GM18907 (cell line): ENCODE measurements at regions not wholly inside any gene's neighbourhood (a gene's known extent, or its start where the extent isn't known, plus 50 kb on each side); places are given as distances from the start of the nearest gene placed in this dataset.
"Not testable (repeated sequence)": the region's sequence is repeated elsewhere in the genome, so short reads cannot be mapped to it uniquely, and the experiment has no call there.

Experiments
- ATAC-seq: cut with Tn5 transposase; IDR thresholded peaks from one replicate; pipeline ENCODE4 v1.9.1; 2021; ENCODE audit warnings: mild to moderate bottlenecking, moderate library complexity; ENCODE audit not compliant: unreplicated experiment

DNA sequence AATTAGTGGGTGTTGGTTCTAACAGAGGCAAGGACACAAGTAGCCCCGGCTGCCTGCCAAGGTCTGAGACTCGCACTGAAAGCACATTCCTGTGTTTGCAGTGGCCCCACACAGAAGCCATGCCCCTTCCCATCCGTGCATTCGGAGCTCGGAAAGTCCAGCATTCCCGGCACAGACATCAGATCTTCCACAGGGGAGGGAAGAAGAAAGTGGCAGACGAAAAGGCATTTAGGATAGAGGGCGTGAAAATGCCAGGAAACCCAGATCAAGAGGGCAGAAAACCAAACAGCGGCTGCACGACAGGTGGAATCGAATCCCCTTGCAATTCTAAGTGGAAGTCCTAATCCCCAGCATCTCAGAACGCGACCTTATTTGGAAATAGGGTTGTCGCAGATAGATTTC is 105.5 kb upstream of the ASB18 start:
- ATAC-seq: no peak

DNA sequence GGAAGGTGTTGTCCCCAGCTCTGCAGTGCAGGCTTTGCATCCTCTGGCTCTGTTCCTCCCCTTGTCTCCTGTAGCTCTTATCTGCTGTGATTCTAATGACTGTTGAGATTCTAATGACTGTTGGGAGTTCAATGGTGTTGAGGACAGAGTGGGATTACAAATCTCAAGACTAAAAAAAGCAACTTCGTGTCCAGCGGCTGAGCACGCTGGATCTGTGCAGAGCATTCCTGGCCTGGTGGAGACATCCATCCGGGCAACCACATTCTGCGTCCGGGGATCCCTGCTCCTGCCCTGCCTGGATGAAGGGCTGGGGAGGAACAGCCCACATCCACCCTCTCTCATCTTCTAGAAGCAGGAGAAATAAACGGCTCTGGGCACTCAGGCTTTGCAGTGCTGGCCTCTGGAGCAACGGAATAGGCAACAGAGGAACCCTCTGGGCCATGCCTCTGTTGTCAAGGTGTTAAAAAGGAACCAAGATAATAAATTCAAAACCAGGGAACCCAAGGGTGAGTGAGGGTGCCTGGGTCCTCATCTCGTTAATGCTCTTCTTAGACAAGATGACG is 106.7 kb upstream of the ASB18 start:
- ATAC-seq: no peak

DNA sequence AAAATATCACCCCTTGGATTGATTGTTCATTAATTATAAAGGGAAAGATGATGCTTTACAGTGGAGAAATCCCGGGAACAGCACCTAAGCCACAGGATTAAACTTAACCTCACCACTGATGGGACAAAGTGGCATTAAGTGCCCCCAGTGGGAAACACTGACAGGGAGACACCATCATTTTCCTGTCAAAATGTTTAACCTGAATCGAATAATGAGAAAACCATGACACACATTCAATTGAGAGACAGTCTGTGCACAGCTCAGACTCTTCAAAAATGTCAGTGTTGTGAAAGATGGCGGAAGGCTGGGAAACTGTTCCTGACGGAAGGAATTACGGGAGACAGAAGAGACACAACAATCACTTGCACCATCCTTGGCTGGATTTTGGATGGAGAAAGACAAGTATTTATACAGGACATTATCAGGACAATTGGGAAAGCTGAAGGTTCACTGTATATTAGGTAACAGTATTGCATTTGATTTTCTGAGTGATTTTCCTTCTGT is 111.8 kb upstream of the ASB18 start:
- no peak for ATAC-seq

DNA sequence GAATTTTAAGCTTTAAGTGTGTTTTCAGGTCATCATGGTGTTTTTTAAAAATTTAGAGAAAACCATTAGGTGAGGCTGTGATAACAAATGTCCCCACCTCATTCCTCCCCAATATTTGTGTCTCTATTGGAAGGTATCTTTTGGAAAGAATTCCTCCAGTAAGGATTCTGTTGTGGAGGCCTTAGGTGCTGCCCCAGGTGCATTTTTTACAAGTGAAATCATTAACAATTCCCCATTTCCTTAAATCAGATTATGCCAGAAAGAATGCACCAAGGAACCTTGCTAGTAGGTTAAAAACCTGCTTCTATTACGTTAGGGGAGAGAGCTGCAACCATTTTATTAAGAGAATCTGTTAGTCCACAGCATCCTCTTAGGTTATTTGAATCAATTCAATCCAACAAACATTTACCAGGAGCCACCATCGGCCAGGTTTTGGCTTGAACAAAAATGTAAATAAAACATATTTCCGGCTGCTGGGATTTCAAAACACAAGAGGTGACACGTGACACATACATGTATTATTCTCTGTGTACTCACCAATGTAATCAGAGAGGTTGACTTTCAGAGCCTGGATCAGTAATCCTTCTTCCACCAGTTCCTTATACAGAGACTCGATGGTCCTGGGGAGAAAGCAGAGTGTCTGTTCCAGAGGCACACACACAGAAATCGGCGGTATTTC is 112.5 kb upstream of the ASB18 start:
- ATAC-seq: no peak

DNA sequence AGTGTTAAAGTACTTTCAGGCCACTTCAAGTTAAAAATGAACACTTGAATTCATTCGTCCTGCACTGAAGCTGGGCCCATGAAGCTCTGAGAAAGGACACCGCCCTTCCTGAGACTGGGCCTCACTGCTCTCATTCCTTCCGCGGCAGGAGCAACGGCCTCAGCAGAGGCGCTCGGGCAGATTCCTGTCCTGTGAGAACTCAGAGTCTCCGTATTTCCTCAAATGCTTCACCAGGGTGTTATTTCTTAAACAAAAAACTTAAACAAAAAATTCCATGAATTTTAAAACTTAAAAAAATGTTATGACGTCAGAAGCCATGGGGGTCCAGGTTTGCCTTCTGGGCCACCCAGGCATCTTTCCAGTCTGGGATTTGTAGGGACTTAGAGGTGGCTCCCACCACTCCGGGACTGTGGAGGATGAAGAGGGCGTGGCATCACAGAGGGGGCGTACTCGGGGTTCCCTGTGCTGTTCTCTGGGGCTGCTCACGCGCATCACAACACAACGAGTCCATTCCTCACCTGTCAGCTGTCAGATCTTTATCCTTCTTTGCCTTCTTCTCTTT is 115.9 kb upstream of the ASB18 start:
- ATAC-seq: no peak

DNA sequence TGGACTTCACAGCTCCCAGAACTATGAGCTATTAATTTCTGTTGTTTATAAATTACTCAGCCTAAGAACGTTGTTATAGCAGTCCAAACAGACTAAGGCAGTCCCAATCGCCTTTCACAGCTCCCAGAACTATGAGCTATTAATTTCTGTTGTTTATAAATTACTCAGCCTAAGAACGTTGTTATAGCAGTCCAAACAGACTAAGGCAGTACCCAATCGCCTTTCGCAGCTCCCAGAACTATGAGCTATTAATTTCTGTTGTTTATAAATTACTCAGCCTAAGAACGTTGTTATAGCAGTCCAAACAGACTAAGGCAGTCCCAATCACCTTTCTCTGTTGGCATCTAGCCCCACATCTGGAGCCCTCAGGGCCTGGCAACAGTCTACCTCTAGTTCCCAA is 117.0 kb upstream of the ASB18 start:
- not testable (repeated sequence) for ATAC-seq

DNA sequence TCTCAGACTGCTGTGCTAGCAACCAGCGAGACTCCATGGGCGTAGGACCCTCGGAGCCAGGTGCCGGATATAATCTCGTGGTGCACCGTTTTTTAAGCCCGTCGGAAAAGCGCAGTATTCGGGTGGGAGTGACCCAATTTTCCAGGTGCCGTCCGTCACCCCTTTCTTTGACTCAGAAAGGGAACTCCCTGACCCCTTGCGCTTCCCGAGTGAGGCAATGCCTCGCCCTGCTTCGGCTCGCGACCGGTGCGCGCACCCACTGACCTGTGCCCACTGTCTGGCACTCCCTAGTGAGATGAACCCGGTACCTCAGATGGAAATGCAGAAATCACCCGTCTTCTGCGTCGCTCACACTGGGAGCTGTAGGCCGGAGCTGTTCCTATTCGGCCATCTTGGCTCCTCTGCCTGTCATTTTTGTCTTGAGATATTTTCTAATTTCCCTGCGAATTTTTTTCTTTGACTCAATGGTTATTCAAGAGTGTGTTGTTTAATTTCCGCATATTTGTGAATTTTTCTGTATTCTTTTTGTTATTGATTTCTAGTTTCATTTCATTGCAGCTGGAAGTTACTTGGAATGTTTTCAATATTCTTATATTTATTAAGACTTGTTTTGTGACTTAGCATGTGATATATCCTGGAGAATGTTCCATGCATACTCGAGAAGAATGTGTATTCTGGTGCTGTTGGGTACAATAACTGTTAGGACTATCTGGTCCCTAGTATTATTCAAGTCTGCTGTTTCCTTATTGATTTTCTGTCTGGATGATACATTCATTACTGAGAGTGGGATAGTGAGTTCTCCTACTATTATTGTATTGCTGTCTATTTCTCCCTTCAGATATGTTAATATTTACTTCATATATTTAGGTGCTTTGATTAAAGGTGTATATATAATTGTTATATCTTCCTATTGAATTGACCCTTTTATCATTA is 125.3 kb upstream of the ASB18 start:
- not testable (repeated sequence) for ATAC-seq

DNA sequence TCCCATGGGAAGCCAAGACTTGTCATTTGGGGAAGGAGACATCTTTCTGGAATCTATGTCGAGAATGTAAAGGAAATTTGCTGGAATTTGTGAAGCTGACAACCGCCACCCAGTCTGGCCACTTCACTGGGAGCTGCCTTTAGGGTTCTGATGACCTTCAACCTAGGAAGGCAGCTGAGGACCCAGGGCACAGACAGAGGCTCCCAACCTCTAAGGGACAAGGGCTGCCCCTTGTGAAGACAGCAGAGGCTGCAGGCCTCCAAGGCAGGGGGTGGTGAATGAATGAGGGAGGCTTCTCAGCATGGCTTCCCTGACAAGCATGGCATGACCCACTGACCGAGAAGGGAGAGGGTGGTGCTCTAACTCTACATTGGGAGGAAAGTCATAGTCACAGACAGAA is 128.9 kb upstream of the ASB18 start:
- no peak for ATAC-seq

DNA sequence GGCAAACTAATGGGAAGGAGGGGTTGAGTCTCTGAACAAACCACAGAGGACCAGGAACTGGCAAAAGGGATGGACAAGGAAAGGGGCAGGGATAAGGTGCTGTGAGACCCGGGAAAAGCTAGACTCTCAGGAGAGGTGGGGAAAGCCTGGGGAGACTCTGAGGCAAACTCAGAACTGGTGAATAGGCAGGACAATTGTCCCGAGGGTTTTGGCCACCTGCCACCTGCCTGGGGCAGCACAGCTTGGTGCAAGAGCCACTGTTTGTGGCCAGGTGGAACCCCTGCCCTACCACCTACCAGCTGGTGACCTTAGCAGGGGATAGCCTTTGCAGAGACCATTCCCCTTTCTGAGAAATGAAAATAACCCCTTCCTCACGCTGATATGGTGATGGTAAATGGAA is 129.4 kb upstream of the ASB18 start:
- no peak for ATAC-seq

DNA sequence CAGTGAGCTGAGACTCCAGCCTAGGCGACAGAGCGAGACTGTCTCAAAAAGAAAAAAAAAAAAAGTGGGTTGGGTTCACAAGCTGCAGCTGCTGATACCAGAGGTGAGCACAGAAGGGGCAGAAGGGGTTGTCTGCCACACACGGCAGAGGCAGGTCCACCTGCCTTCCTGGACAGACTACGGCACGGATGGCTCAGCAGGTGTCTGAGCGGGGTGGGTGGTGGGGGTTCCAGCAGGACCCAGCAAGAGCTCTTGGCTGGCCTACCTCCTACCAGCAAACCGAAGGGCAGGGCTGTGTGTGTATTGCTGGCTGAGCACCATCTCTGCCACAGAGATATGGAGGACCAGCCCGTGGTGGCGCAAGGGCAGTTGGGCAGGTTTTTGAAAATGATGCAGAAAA is 130.4 kb upstream of the ASB18 start:
- no peak for ATAC-seq

DNA sequence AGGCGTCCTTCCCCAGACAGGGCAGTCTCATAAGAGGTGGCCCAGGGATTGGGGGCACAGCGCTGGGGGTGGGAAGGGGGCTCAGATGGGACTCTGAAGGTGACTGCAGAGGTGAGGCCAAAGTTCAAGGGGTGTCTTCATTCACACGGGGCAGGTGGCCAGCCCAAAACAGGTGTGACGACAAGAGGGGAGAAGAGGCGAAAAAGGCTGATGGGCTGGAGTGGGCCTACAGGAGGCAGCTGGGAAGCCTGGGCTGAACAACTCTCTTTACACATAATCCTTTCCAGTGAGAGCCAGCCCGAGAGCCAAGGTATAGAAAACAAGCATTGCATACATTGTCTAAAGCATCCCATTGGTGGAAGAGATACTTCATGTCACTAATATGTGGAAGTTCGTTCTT is 130.9 kb upstream of the ASB18 start:
- ATAC-seq: no peak

DNA sequence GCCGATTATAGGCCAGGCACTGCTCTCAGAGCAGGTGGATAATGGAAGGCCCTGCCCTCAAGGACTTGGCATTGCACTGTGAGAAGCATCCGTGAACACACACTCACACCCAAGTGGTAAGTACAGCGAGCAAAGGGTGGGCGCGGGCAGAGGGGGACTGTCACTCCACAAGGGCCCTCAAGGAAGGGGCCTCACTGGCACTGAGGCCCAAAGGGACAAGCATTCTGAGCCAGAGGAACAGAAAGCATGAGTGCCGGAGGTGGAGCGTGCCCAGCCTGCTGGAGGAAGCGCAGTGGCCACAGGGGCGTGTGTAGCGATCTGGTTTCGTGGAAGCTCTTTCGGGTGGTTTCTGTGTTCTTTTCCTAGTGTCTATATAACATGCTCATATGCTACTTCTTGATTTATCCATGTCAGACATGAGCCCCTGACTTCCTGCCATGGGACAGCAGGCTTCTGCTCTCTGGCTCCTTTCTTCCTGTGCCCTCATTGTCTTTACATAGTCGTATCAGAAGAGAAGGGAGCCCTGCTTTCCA is 132.7 kb upstream of the ASB18 start:
- no peak for ATAC-seq

DNA sequence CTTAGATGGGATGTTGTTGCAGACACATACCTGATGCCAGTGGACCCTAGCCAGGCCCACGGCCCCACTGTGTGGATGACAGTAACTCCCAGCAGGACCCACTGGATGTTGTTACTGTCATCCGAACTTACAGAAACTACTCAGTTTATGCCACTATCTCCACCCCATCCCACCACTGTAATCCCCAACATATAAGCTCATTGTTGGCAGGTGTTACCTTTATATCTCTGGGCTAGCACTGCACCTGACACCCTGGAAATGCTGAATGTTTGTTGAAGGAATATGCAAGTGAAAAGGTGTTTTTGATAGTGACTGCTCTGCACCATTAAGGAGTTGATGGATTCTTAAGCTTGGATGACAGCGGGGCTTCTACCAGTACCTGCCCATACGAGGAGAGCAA is 133.5 kb upstream of the ASB18 start:
- no peak for ATAC-seq

DNA sequence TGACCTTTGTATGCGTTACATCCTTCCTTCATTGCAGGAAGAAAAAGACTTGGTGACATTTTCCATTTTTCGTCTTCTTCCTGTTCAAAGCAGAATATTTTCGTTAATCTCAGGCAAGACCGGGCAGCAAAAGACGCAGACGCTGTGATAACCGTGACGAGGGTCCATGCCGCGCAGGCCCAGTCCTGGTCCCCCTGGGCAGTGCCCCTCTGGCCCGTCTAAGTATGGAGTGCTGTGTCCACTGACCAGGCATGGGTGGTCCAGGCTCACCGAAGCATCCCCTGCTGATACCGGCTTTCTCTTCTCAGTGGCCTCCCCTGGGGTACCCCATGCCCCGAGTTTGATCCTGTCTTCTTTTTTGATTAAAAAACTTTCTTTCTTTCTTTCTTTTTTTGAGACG is 135.2 kb upstream of the ASB18 start:
- no peak for ATAC-seq

DNA sequence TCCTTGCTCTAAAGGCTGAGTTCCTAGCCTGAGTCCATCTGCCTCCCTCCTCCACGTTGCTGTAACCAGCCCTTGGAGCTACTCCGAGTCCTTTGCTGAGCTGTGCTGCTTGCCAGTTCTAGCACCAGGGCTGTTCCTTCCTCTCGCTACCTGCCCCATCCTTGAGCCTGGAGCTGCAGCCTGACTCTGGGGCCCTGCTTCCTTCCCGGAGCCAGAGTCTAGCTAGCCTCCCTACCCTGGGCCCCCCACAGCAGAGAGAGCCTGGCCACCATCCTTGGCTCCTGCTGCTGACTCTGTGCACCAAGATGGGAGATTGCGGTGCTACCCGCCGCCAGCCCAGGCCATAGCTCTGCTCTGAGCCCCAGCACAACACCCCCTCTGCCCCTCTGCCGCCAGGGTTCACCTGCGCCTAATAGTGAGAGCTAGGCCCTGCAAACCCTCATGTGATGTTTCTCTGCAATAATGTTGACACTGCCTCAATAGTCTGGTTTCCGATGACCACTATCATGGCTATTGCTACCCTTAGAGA is 135.9 kb upstream of the ASB18 start:
- no peak for ATAC-seq

DNA sequence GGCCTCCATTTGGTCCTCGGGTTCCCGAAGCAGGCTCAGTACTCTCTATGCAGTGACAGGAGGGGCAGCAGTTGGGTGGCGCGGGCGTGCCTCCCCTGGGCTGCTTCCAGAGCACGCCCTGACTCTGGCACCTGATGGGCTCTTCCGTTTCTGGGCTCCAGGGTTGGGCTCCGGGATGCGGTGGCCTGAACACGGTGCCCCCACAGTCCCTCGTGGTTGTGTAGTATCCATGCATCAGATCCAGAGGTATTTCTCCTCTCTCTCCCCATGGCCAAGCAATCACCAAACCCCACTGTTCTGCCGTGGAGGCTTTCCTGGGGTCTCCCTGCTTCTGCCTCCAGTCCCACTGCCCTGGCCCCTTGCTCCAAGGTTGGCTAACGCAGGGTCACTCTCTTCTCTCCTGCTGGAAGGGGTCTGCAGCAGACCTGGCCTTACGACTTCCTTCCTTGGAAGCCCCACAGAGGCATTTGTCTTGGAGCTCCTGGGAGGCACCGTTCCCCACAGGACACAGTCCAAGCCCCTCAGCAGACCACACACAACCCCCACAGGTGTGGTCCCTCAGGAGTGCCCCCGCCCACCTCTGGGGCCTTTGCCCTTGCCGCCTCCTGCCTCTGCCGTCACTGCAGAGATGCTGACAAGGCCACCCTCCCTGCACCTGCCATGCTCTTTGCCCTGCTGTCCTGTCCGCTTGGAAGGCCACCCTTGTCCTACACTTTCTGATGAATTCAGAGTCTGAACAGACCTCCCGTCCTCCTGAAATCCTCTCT is 136.6 kb upstream of the ASB18 start:
- no peak for ATAC-seq

DNA sequence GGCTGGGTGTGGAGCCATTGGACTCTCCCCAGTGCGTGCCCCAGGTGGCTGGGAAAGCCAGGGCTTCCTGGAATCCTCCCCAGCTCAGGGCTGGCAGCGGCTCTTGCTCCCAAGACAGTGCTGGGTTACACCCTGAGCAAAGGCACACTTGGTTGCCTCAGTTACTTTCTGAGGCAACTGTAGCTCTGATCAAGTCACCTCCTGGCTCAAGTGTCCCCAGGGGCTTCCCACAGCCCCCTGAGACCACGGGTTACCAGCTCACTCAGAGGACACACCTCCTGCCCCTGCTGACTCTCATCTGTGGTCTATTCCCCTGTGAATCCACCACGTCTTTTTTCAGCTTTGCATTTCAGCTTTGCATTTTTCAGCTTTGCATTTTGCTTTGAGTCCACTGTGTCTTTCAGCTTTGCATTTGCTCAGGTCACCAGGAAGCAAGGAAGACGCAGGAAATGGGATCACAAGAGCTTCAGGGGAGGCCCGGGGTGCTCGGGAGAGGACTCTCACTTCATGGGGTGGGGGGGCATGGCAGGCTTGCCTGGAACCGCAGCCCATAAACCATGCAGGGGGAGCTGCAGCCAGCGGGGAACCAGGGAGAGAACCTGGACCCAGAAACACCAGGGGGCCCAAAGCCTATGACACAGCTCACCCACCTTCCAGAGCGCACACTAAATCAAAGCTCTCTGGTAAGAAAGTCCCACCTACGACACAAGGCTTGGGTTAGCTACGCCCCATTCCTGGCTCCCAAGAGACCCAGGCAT is 138.0 kb upstream of the ASB18 start:
- no peak for ATAC-seq

DNA sequence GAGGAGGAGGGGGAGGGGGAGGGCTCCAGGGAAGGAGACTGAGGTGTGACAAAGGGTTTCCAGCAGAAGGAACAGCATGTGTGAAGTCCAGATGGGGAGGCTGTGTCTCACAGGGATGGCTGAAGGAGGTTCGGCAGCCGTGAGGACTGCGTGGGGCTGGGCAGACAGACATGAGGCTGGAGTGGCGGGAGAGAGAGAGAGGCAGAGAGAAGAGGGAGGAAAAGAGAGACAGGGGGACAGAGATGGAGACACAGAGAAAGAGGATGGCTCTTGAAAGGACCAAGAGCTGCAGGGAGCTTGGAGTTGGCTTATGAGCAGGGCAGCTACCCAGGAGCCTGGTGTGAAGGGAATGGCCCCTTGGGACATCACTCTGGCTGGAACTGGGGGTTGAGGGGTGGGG is 138.9 kb upstream of the ASB18 start:
- no peak for ATAC-seq

DNA sequence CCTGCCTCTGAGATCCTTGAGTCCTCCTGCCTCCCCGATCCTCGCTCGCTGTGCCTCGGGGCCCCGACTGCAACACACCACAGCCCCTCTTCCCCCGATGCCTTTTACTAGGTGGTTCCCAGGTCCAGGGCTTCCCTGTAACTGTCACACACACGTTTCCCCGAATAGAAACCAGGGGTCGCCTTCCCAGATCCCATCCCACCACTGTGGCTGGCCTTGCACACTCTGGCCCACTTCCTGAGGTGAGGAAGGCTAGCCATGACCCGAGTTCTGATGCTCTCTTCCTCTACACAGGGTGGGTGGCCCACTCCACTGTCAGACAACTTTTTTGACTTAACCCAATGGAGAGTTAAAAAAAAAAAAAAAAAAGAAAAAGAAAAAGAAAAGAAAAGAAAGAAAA is 139.6 kb upstream of the ASB18 start:
- ATAC-seq: no peak

DNA sequence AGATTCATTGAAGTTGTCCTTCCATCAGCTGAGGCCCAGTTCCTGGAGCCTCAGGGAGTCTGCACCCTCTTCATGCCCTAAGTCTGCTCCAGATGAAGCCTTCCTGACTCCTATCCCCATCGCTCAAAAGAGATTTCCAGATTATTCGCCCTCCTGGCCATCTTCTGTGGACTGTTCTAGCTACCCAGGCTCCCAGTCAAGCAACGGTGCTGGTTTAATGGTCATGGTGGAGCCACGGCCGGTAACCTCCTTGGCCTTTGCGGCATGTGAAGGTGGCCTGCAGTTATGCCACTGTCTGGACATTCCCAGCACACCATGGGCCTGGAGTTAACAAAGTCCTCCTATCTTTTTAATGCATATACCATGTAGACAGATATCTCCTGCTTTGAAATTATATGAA is 140.1 kb upstream of the ASB18 start:
- ATAC-seq: no peak
